ENCODE measurements at regions not wholly inside any gene's neighbourhood (a gene's known extent, or its start where the extent isn't known, plus 50 kb on each side); places are given as distances from the start of the nearest gene placed in this dataset.
"Not testable (repeated sequence)": the region's sequence is repeated elsewhere in the genome, so short reads cannot be mapped to it uniquely, and the experiment has no call there.

GRCh38 chr2:89863209-89863608 is 1171.7 kb downstream of the RPIA start:
- not testable (repeated sequence) for ATAC-seq, DNase-seq

- not testable (repeated sequence) for ATAC-seq, DNase-seq
Measured at GRCh38 chr2:89874810-89875595, 1183.5 kb downstream of the RPIA start.

DNA sequence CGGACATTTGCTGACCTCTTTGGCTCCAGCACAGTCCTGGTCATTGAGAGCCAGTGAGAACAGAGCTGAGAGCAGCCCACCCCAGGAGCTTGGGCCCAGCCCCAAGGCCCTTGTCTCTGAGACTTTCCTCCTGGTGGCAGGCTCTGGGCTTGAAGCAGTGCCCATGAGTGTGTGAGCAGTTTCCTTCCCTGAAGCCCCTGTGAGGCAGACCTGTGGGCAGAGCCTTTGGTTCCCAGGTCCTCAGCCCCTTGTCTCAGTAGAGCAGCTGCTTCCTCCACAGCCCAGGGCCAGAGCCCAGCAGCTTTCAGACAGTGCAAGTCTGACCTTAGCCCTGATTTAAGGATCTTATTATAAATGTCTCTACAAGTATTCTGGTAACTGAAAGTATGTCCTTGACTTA is 1185.0 kb downstream of the RPIA start:
- not testable (repeated sequence) for DNase-seq, ATAC-seq

GRCh38 chr2:89876878-89877277 is 1185.4 kb downstream of the RPIA start:
- DNase-seq, ATAC-seq: not testable (repeated sequence)

DNA sequence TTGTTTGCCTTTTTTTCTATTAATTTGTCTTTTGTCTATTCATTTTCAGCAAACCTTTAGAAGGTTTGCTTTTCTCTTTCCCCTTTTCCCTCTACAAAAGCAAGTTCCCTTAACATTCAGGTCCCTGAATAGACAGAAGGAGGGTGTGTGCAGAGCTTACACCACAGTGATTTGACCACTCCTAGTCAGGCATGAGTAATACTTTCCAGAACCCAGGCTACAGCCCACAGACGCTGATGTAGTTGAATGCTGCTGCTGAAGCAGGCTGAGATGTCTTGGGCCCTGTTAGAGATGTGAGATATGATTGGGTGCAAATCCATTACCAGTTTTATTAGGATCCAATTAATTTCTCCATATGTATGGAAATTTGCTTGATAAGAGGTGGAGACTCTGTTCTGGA is 1191.4 kb downstream of the RPIA start:
- not testable (repeated sequence) for DNase-seq, ATAC-seq

DNA sequence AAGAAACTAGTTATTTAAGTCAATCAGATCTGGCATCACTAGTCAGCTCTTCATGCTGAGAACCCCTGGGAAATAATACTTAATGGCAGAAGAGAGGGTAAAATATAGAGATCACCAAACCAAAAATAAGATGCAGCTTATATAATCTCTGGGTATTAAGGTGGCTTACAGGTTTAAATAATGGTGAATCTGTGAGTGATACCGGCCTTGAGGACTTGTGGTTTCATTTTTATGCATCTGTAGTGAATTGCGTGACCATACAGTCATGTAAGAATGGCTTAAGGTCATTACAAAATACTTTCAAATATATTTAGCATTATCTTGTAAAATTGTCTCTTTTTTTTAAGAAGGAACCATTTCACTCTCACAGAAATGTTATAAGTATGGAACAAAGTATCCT is 1192.2 kb downstream of the RPIA start:
- ATAC-seq, DNase-seq: not testable (repeated sequence)

GRCh38 chr2:89885071-89885470 is 1193.6 kb downstream of the RPIA start:
- DNase-seq, ATAC-seq: not testable (repeated sequence)

- not testable (repeated sequence) for DNase-seq, ATAC-seq
Measured at GRCh38 chr2:89888693-89889092, 1197.2 kb downstream of the RPIA start.

DNA sequence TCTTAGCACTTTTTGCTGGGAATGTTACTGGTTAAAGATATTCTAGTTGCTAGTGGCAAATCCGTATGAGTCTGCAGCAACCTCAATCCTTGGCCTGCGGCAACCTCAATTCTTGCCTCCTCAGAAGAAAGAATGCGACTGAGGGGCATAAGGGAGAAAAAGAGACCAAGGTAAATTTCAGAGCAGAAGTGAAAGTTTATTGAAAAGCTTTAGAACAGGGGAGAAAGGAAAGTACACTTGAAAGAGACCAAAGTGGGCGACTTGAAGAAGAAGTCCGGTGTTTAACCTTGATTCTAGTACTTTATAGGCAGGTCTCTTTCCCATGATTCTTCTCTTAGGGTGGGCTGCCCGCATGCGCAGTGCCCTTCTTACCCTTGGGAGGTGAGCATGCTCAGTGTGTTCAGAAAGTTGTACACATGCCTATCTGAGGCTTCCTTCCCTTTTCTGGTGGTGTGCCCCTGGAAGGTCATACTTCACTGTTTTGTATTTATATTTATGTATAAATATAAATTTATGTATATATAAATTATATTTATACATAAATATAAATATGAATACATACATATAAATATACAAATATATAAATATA is 1198.8 kb downstream of the RPIA start:
- not testable (repeated sequence) for ATAC-seq, DNase-seq

DNA sequence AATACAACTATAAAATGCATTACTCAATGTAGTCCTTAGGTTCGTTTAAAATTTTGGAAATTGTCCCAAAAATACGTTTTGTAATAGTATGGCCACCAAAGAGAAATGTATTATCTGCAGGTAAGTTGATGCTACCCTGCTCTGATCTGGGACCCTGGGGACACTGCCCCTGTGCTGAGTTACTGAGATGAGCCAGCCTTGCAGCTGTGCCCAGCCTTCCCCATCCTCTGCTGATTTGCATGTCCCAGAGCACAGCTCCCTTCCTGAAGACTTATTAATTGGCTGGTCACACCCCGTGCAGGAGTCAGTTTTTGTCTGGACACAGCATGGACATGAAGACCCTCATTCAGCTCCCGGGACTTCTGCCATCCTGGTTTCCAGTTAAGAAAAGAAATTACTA is 1203.5 kb downstream of the RPIA start:
- ATAC-seq = not testable (repeated sequence)

GRCh38 chr2:89895629-89896028 is 1204.2 kb downstream of the RPIA start:
- DNase-seq, ATAC-seq: not testable (repeated sequence)

More for the DNA sequence above, 1203.5 kb downstream of the RPIA start:
- not testable (repeated sequence) for DNase-seq

DNA sequence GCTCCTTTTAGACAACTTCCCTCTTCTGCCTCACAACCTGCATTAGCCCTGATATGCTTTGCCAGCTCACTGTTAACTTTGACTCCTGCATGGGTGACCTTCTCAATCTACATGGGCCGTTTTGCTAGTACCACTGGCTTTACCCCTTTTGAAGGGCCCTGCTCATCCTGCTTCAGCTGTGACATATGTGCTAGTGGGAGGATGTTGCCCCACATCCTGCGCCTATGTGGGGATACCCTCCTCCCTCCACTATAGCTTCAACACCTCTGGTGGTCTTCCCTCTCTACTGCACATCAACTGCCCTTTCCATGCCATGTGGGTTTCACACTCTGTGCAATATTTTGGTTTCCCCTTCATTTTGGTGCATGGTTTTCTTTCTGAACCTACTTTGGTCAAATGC is 1235.5 kb downstream of the RPIA start:
- not testable (repeated sequence) for ATAC-seq, DNase-seq

- ATAC-seq, DNase-seq: not testable (repeated sequence)
Measured at GRCh38 chr2:89935436-89935835, 1244.0 kb downstream of the RPIA start.

- not testable (repeated sequence) for ATAC-seq, DNase-seq
Measured at GRCh38 chr2:89936011-89936410, 1244.5 kb downstream of the RPIA start.

GRCh38 chr2:89936559-89936958 is 1245.1 kb downstream of the RPIA start:
- DNase-seq, ATAC-seq: not testable (repeated sequence)

DNA sequence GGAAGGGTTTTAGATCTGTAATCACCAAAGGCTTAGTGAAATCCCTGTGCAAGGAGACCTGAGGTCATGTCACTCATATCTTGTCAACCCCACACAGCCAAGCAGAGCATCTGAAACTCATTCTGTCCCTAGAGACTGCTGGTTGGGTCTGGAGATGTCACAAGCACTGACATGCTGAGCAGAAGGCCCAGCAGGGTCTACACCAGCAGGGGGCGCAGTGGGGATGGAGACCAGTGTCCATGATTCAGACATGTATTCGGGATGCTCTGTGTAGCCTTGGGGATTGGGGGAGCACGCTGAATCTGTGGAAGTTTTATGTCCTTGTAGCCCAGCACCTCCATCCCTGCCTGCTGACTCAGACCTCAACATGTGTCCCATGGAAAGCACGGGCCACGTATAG is 1247.3 kb downstream of the RPIA start:
- ATAC-seq = peak; percentile 71
- DNase-seq = not testable (repeated sequence)

- not testable (repeated sequence) for DNase-seq, ATAC-seq
Measured at GRCh38 chr2:89944267-89944666, 1252.8 kb downstream of the RPIA start.

GRCh38 chr2:89945004-89945616 is 1253.6 kb downstream of the RPIA start:
- DNase-seq, ATAC-seq: not testable (repeated sequence)

DNA sequence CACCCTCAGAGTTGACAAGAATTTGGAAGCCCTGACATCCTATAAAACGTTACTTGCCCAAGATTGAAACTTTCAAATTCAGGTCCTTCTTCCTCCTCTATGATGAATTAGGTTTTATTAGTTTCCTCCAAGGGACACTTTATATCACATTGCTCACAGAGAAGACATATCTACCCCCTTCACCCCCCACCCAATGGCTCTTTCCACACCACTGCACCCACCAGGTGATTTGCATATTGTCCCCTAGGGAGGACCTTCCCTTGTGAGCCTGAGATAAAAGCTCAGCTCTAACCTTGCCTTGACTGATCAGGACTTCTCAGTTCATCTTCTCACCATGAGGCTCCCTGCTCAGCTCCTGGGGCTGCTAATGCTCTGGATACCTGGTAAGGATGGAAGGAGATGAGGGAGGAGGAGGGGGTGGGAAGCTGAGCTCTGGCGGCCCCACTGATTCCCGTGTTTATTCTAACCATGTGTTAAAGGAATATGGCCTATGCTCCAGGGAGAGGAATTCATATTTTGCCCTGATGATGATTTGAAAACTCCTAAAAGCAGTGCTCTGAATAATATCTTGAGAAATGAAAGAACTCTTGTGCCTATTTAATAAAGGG is 1255.8 kb downstream of the RPIA start:
- not testable (repeated sequence) for ATAC-seq

DNA sequence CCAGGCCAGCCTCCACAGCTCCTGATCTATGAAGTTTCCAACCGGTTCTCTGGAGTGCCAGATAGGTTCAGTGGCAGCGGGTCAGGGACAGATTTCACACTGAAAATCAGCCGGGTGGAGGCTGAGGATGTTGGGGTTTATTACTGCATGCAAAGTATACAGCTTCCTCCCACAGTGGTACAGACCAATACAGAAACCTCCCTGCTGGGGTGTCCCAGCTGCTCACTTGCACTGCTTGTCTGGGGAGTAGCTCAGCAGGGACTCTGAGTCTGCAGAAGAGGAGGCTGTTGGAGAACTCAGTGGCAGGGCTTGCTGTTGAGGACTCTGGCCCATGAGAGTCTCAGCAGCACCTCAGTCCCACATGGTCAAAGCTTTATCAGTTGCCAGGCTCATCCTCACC is 1256.6 kb downstream of the RPIA start:
- ATAC-seq, DNase-seq: not testable (repeated sequence)

More for the DNA sequence above, 1255.8 kb downstream of the RPIA start:
- DNase-seq = not testable (repeated sequence)

GRCh38 chr2:89950807-89951206 is 1259.3 kb downstream of the RPIA start:
- not testable (repeated sequence) for DNase-seq, ATAC-seq

DNA sequence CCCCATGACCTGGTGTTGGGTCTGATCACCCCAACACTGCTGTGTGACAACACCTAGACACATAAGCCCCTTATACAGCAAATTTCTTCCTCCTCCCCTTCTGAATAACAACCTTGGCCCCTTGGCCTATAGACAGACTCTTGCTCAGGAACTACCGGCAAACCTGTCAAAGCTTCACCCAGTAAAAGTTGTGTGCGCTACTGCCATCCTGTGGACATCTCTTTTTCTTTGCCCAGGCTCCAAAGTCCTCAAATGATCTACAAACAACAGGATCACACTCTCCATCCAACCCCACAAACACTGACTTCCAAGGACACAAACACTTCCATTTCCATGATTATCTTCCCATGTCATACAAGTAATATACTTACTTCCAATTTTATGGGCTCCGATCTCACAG is 1265.8 kb downstream of the RPIA start:
- not testable (repeated sequence) for ATAC-seq, DNase-seq

Measured in stimulated activated naive CD8-positive, alpha-beta T cell treated with anti-CD3 and anti-CD28 coated beads, Interleukin-15, Interleukin-2, amounts not matched to agents 100 U/mL and 50 U/mL, for 24 hours (primary cell).